Spleen (tissue), 7 donors: ENCODE measurements at regions not wholly inside any gene's neighbourhood (a gene's known extent, or its start where the extent isn't known, plus 50 kb on each side); places are given as distances from the start of the nearest gene placed in this dataset.

Experiments
- CTCF ChIP-seq, 11 experiments: fragments of 200-600 bp in 7 of 11; fragments of 450-650 bp in 4 of 11; sonication (generic) in 4 of 11; IDR thresholded peaks in 8 of 11; conservative IDR thresholded peaks in 3 of 11; 1 replicate in 7 of 11; 2 replicates in 4 of 11; pipeline versions ENCODE4 v1.4.0 to v1.8.0; 2016 to 2021; ENCODE audit warnings: antibody characterized with exemption in 11 of 11, inconsistent platforms in 4 of 11, mild to moderate bottlenecking in 1 of 11
- POLR2A ChIP-seq, 3 donors: fragments of 450-650 bp; IDR thresholded peaks; one replicate each; pipeline ENCODE4 v1.5.1; 2017; ENCODE audit warnings: antibody characterized with exemption in 3 of 3, mild to moderate bottlenecking in 1 of 3
- donor health status: DM: no; HTN: no; CAD: no; lungs with moderate emphysema.
- donor health status: DM: no; HTN: no; CAD: no.
- donor health status: DM: no; HTN: no; CAD: no.

- TF ChIP-seq CTCF (IDR thresholded peaks at IDR 0.05 in 8 of 11, conservative IDR thresholded peaks at IDR 0.05 in 3 of 11) (no peak), POLR2A (IDR thresholded peaks at IDR 0.05) (no peak)
Observed at GRCh38 chr16:87046235-87046634, 271.0 kb downstream of the C16orf95 start.
